Fibroblast of mammary gland (primary cell): ENCODE measurements at regions not wholly inside any gene's neighbourhood (a gene's known extent, or its start where the extent isn't known, plus 50 kb on each side); places are given as distances from the start of the nearest gene placed in this dataset.
"Not testable (repeated sequence)": the region's sequence is repeated elsewhere in the genome, so short reads cannot be mapped to it uniquely, and the experiment has no call there.

Source experiments
- DNase-seq: peaks from one replicate; pipeline ENCODE4 v3.0.0-alpha.2; 2010; ENCODE audit warnings: low read depth
- H3K4me3 ChIP-seq: 2 replicates; pipeline ENCODE4 v1.5.1; 2011; ENCODE audit warnings: low read depth, mild to moderate bottlenecking, low read length, moderate library complexity; ENCODE audit not compliant: control insufficient read depth
- TF ChIP-seq, protein P1 (sequence below): conservative IDR thresholded peaks from 2 replicates; pipeline ENCODE4 v1.5.1; 2011; ENCODE audit warnings: low read depth, low read length, inconsistent platforms; ENCODE audit not compliant: control insufficient read depth, insufficient read depth

DNA sequence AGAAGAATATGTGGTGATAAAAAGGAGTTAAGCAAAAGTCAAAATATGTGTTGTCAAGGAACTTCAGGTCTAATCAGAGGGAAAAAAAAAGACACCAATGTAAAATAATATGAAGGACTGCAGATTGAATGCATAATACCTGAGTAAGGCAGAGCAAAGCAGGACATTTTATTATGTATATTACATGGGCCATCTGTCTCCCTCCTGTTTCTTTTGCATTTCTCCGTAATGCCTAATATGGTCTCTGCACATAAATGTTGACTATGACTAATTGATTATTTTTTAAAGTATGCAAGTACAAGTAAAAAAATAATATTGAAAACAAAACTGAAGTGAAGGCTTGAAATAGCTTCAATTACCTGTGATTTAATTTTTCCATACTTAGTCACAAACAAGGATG lies 384.7 kb upstream of the MAN1A1 start:
- no peak overlapping the region for H3K4me3 ChIP-seq
- DNase-seq: no peak
- TF ChIP-seq, protein P1, sequence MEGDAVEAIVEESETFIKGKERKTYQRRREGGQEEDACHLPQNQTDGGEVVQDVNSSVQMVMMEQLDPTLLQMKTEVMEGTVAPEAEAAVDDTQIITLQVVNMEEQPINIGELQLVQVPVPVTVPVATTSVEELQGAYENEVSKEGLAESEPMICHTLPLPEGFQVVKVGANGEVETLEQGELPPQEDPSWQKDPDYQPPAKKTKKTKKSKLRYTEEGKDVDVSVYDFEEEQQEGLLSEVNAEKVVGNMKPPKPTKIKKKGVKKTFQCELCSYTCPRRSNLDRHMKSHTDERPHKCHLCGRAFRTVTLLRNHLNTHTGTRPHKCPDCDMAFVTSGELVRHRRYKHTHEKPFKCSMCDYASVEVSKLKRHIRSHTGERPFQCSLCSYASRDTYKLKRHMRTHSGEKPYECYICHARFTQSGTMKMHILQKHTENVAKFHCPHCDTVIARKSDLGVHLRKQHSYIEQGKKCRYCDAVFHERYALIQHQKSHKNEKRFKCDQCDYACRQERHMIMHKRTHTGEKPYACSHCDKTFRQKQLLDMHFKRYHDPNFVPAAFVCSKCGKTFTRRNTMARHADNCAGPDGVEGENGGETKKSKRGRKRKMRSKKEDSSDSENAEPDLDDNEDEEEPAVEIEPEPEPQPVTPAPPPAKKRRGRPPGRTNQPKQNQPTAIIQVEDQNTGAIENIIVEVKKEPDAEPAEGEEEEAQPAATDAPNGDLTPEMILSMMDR: no peak

DNA sequence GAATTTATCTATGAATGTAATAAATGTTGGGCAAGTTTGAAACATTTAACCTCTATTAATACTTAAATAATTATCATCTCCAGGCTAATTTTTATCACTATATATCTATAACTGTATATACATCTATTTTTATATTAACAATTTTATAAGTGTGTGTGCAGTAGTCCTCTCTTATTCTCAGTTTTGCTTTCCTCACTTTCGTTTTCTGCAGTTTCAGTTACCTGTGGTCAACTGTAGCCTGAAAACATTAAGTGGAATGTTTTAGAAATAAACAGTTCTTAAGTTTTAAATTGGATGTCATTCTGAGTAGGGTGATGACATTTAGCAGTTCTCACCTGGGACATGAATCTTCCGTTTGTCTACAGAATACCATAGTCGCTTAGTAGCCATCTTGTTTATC lies 379.4 kb upstream of the MAN1A1 start:
- H3K4me3 ChIP-seq: no peak overlapping the region
- TF ChIP-seq, protein P1: no peak
- no peak for DNase-seq

DNA sequence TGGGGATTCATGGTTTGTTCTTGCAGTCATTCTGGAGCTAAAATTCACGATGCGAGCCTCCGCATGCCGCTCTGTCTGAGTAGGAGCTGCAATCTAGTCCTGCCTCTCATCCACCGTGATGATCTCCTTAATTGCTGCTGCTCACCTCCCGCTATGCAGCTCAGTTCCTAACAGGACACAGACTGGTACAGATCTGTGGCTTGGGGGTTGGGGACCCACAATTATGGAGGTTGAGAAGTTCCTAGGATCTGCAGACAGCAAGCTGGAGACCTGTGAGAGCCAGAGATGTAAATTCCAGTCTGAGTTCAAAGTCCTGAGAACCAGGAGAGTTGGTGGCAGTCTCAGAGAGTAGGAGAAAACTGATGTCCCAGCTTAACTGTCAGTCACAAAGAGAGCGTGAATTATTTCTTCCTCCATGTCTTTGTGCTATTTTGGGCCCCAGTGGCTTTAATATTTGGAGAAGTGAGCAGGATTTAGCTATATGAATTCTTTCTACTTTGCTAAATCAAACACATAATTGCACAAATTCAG lies 378.7 kb upstream of the MAN1A1 start:
- TF ChIP-seq, protein P1: no peak
- DNase-seq: no peak
- H3K4me3 ChIP-seq: no peak overlapping the region

DNA sequence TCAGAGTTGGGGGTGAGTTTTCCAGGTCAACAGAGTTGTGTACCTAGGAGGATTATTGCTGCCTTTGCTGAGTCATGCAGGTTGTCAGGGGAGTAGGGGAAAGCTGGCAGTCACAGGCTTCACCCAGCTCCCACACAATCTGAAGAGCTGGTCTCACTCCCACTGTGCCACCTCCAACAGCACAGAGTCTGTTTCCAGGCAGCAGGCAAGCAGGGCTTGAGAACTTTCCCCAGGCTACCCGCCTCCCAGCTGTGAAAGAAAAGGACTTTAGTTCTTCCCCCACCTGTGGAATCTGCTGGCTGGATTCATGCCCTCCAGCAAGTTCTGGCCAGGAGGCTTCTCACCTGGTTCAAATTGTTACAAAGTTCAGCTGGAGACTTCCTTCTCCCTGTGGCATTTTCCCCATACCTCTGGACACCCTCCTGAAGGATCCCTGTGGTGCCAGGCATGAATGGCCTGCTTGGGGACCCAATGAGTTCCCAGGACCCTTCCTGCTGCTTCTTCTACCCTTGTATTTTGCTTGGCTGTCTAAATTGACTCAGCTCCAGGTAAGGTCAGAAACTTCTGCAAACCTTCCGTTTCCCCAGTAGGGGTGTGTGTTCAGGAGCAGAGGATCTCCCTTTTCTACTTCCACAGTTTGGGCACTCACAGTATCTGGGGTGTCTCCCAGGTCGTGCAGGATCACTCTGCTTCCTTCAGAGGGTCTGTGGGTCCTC lies 378.1 kb upstream of the MAN1A1 start:
- TF ChIP-seq, protein P1: no peak
- DNase-seq: no peak
- H3K4me3 ChIP-seq: no peak overlapping the region

DNA sequence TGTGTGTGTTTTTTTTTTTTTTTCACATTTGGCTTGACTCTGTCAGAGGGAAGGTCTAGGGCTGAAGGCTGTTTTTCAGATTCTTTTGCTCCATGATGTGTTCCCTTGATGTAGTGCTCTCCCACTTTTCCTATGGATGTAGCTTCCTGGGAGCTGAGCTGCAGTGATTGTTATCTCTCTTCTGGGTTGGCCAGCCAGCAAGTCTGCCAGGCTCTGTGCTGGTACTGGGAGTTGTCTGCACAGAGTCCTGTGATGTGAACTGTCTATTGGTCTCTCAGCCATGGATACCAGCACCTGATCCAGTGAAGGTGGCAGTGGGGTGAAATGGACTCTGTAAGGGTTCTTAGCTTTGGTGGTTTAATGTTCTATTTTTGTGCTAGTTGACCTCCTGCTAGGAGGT lies 377.4 kb upstream of the MAN1A1 start:
- not testable (repeated sequence) for DNase-seq

DNA sequence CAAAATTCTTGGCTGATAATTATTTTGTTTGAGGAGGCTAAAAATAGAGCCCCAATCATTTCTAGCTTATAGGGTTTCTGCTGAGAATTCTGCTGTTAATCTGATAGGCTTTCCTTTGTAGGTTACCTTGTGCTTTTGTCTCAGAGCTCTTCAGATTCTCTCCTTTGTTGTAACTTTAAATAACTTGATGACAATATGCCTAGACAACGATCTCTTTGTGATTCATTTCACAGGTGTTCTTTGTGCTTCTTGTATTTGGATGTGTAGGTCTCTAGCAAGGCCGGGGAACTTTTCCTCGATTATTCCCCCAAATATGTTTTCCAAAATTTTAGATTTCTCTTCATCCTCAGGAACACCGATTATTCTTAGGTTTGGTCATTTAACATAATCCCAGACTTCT lies 376.5 kb upstream of the MAN1A1 start:
- H3K4me3 ChIP-seq: no peak overlapping the region
- DNase-seq: no peak
- TF ChIP-seq, protein P1: no peak

More for the DNA sequence above, 377.4 kb upstream of the MAN1A1 start:
- H3K4me3 ChIP-seq: not testable (repeated sequence)

DNA sequence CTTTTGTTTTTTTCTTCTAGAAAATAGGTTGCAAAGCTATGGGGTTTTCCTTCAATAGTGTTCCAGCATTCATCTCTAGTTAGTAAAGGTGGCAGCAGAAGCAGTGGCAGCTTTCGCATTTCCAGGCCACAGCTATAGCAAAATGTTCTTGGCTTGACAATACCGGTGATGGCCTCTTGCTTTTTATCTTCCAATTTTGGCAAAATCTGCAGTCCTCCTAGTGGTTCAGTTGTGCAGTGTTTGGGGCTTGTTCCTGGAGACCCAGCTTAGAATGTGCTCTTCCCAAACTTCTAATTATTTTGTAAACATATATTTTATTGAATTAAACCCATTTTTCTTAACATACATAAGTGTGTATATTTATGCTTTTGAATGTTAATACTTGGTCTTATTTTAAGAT lies 370.6 kb upstream of the MAN1A1 start:
- TF ChIP-seq, protein P1: peak; percentile 37
- DNase-seq: peak; percentile 35
- no peak overlapping the region for H3K4me3 ChIP-seq
